GM19035 (cell line): ENCODE measurements at regions not wholly inside any gene's neighbourhood (a gene's known extent, or its start where the extent isn't known, plus 50 kb on each side); places are given as distances from the start of the nearest gene placed in this dataset.

Experiments
- ATAC-seq: cut with Tn5 transposase; IDR thresholded peaks from one replicate; pipeline ENCODE4 v1.9.1; 2021; ENCODE audit not compliant: unreplicated experiment

GRCh38 chr12:58131986-58132755 lies 190.8 kb downstream of the ATP23 start:
- no peak for ATAC-seq

GRCh38 chr12:58138424-58138823 lies 197.1 kb downstream of the ATP23 start:
- ATAC-seq, result no peak

GRCh38 chr12:58139894-58140293 lies 198.5 kb downstream of the ATP23 start:
- no peak for ATAC-seq

GRCh38 chr12:58140395-58140794 lies 199.0 kb downstream of the ATP23 start:
- ATAC-seq, result no peak

GRCh38 chr12:58142991-58143390 lies 201.6 kb downstream of the ATP23 start:
- ATAC-seq, result no peak

GRCh38 chr12:58143498-58143995 lies 202.2 kb downstream of the ATP23 start:
- no peak for ATAC-seq

GRCh38 chr12:58148405-58148804 lies 207.0 kb downstream of the ATP23 start:
- ATAC-seq, result no peak

GRCh38 chr12:58148976-58149375 lies 207.6 kb downstream of the ATP23 start:
- ATAC-seq, result no peak

- ATAC-seq, result no peak
Observed at GRCh38 chr12:58154359-58154758, 213.0 kb downstream of the ATP23 start.

- no peak for ATAC-seq
Observed at GRCh38 chr12:58156697-58157096, 215.3 kb downstream of the ATP23 start.

GRCh38 chr12:58159941-58160340 lies 218.6 kb downstream of the ATP23 start:
- no peak for ATAC-seq

- ATAC-seq, result no peak
Observed at GRCh38 chr12:58161773-58162172, 220.4 kb downstream of the ATP23 start.

GRCh38 chr12:58163021-58163420 lies 221.7 kb downstream of the ATP23 start:
- ATAC-seq, result no peak

GRCh38 chr12:58166643-58167042 lies 225.3 kb downstream of the ATP23 start:
- ATAC-seq, result no peak

- no peak for ATAC-seq
Observed at GRCh38 chr12:58167622-58168021, 226.3 kb downstream of the ATP23 start.

- no peak for ATAC-seq
Observed at GRCh38 chr12:58169826-58170225, 228.5 kb downstream of the ATP23 start.

GRCh38 chr12:58171914-58172313 lies 230.5 kb downstream of the ATP23 start:
- no peak for ATAC-seq

- ATAC-seq, result no peak
Observed at GRCh38 chr12:58172433-58173073, 231.2 kb downstream of the ATP23 start.

- no peak for ATAC-seq
Observed at GRCh38 chr12:58174316-58174715, 232.9 kb downstream of the ATP23 start.

- ATAC-seq, result no peak
Observed at GRCh38 chr12:58176296-58176869, 235.0 kb downstream of the ATP23 start.

GRCh38 chr12:58177366-58177765 lies 236.0 kb downstream of the ATP23 start:
- ATAC-seq, result no peak

GRCh38 chr12:58184212-58184611 lies 242.8 kb downstream of the ATP23 start:
- ATAC-seq, result no peak
